Fibroblast of lung (primary cell): ENCODE measurements at regions not wholly inside any gene's neighbourhood (a gene's known extent, or its start where the extent isn't known, plus 50 kb on each side); places are given as distances from the start of the nearest gene placed in this dataset.

ENCODE experiments used
- CTCF ChIP-seq, 2 donors: IDR thresholded peaks in 1 of 2; conservative IDR thresholded peaks in 1 of 2; 1 replicate in 1 of 2; 2 replicates in 1 of 2; pipeline ENCODE4 v1.5.1; 2011 to 2012; ENCODE audit warnings: low read length in 2 of 2, control low read depth in 1 of 2, inconsistent platforms in 1 of 2, low read depth in 1 of 2, mild to moderate bottlenecking in 1 of 2
- EZH2 ChIP-seq: IDR thresholded peaks from 2 replicates; pipeline ENCODE4 v1.5.1; 2012; ENCODE audit warnings: low read length, control low read depth, mild to moderate bottlenecking; ENCODE audit errors: missing control alignments

GRCh38 chr1:147388969-147389368, 146.5 kb downstream of the CHD1L start:
- TF ChIP-seq CTCF (conservative IDR thresholded peaks at IDR 0.05 in 1 of 2, IDR thresholded peaks at IDR 0.05 in 1 of 2; ENCODE audit: low read depth in 1 of 2, low read length in 2 of 2) (no peak), EZH2 (no peak)
